ENCODE measurements at regions not wholly inside any gene's neighbourhood (a gene's known extent, or its start where the extent isn't known, plus 50 kb on each side); places are given as distances from the start of the nearest gene placed in this dataset.

GRCh38 chr1:118304722-118305359 lies 119.8 kb upstream of the SPAG17 start:
- no peaks in the 10 kb centered on the region for H4K20me1 ChIP-seq (ENCODE audit: control insufficient read depth, extremely low read depth, insufficient read depth, low read length)
- TF ChIP-seq CTCF (optimal IDR thresholded peaks at IDR 0.05 in 1 of 3, IDR thresholded peaks at IDR 0.05 in 1 of 3, conservative IDR thresholded peaks at IDR 0.05 in 1 of 3; ENCODE audit: extremely low read depth in 1 of 3, insufficient read depth in 2 of 3, low read length in 3 of 3), result peak; percentile 60 to 65 (median 61)
- no peak for TF ChIP-seq EZH2 (IDR thresholded peaks at IDR 0.05; ENCODE audit: low read length)
- dilution Hi-C loops (cut with MboI; ENCODE audit: extremely low pct_ligation_motif_present, low sequenced_read_pairs), result no loop called here
- H3K27ac ChIP-seq (ENCODE audit: control insufficient read depth, insufficient read depth, low read length), result no peak overlapping the region
- FAIRE-seq (no peak), DNase-seq (ENCODE audit: low read depth, low spot score) (no peak)
- no peak overlapping the region for H2AFZ ChIP-seq (ENCODE audit: control insufficient read depth, low read length)
- no peaks in the 10 kb centered on the region for H3K36me3 ChIP-seq (ENCODE audit: control insufficient read depth in 2 of 2, extremely low read depth in 1 of 2, insufficient read depth in 2 of 2, low read length in 2 of 2)
- H3K4me1 ChIP-seq (ENCODE audit: control insufficient read depth, extremely low read depth, insufficient read depth, low read length), result no peaks in the 10 kb centered on the region
- H3K9me3 ChIP-seq (ENCODE audit: control insufficient read depth, low read depth, low read length), result no peaks in the 10 kb centered on the region
- no peaks in the 10 kb centered on the region for H3K79me2 ChIP-seq (ENCODE audit: control insufficient read depth, insufficient read depth, low read length)
- H3K4me3 ChIP-seq (ENCODE audit: control insufficient read depth in 2 of 3, extremely low read depth in 1 of 3, insufficient read depth in 2 of 3, low read depth in 1 of 3, low read length in 3 of 3), result no peak overlapping the region
- no peak overlapping the region for H3K9ac ChIP-seq (ENCODE audit: control insufficient read depth, extremely low read depth, insufficient read depth, low read length)
- no peaks in the 10 kb centered on the region for H3K9me1 ChIP-seq (ENCODE audit: control insufficient read depth, extremely low read depth, insufficient read depth, low read length)
- H3K4me2 ChIP-seq (ENCODE audit: control insufficient read depth, extremely low read depth, insufficient read depth, low read depth, low read length), result no peak overlapping the region
- H3K27me3 ChIP-seq (ENCODE audit: control insufficient read depth, extremely low read depth, insufficient read depth, low read length), result no peaks in the 10 kb centered on the region

- Histone ChIP-seq H2AFZ (ENCODE audit: control insufficient read depth, low read length) (no peak overlapping the region), H3K27ac (ENCODE audit: control insufficient read depth, insufficient read depth, low read length) (no peak overlapping the region), H3K36me3 (ENCODE audit: control insufficient read depth in 2 of 2, extremely low read depth in 1 of 2, insufficient read depth in 2 of 2, low read length in 2 of 2) (no peaks in the 10 kb centered on the region), H3K27me3 (ENCODE audit: control insufficient read depth, extremely low read depth, insufficient read depth, low read length) (no peaks in the 10 kb centered on the region), H3K79me2 (ENCODE audit: control insufficient read depth, insufficient read depth, low read length) (no peaks in the 10 kb centered on the region), H3K4me1 (ENCODE audit: control insufficient read depth, extremely low read depth, insufficient read depth, low read length) (no peaks in the 10 kb centered on the region), H3K4me2 (ENCODE audit: control insufficient read depth, extremely low read depth, insufficient read depth, low read depth, low read length) (no peak overlapping the region), H3K9me1 (ENCODE audit: control insufficient read depth, extremely low read depth, insufficient read depth, low read length) (no peaks in the 10 kb centered on the region), H3K9ac (ENCODE audit: control insufficient read depth, extremely low read depth, insufficient read depth, low read length) (no peak overlapping the region), H3K9me3 (ENCODE audit: control insufficient read depth, low read depth, low read length) (no peaks in the 10 kb centered on the region), H4K20me1 (ENCODE audit: control insufficient read depth, extremely low read depth, insufficient read depth, low read length) (no peaks in the 10 kb centered on the region), H3K4me3 (ENCODE audit: control insufficient read depth in 2 of 3, extremely low read depth in 1 of 3, insufficient read depth in 2 of 3, low read depth in 1 of 3, low read length in 3 of 3) (no peak overlapping the region)
- TF ChIP-seq CTCF (optimal IDR thresholded peaks at IDR 0.05 in 1 of 3, IDR thresholded peaks at IDR 0.05 in 1 of 3, conservative IDR thresholded peaks at IDR 0.05 in 1 of 3; ENCODE audit: extremely low read depth in 1 of 3, insufficient read depth in 2 of 3, low read length in 3 of 3) (no peak), EZH2 (IDR thresholded peaks at IDR 0.05; ENCODE audit: low read length) (no peak)
- DNase-seq (ENCODE audit: low read depth, low spot score), result no peak
- dilution Hi-C loops (cut with MboI; ENCODE audit: extremely low pct_ligation_motif_present, low sequenced_read_pairs), result no loop called here
- FAIRE-seq, result no peak
These were observed 118.5 kb upstream of the SPAG17 start for GRCh38 chr1:118303534-118303933.
